ENCODE measurements at regions not wholly inside any gene's neighbourhood (a gene's known extent, or its start where the extent isn't known, plus 50 kb on each side); places are given as distances from the start of the nearest gene placed in this dataset.

DNA sequence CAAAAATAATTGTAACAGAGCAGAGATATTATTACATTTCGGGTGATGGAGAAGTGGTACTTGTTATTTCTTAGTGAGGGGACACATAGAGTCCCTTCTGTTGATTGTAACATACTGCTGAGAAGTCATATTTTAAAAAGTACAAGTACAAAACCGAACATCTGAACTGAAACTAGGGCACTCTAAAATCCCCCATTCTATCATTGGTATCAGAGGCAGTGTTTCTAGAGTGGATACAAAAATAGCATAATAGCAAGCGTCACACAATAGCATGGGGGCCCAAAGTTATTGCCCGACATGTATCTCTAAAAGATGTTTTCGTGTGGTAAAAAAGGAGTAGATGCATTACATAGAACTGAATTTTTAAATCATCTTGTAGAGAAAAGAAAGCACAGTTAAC is 502.1 kb upstream of the SLC10A2 start:
- no peaks in the 10 kb centered on the region for H3K4me1 ChIP-seq
- no peaks in the 10 kb centered on the region for H3K36me3 ChIP-seq
- intact Hi-C loops (cut with DNase I), result no loop called here
- H3K9me3 ChIP-seq, result no peaks in the 10 kb centered on the region
- WGBS, 2 donors, result 81 to 87% methylated on average over 5 of the region's 5 CpGs
- no peak overlapping the region for H3K4me3 ChIP-seq (replicated peaks in 1 of 3)
- H3K27me3 ChIP-seq, result no peaks in the 10 kb centered on the region
- H3K27ac ChIP-seq, result no peak overlapping the region
- DNase-seq, result no peak
- TF ChIP-seq, protein P1, sequence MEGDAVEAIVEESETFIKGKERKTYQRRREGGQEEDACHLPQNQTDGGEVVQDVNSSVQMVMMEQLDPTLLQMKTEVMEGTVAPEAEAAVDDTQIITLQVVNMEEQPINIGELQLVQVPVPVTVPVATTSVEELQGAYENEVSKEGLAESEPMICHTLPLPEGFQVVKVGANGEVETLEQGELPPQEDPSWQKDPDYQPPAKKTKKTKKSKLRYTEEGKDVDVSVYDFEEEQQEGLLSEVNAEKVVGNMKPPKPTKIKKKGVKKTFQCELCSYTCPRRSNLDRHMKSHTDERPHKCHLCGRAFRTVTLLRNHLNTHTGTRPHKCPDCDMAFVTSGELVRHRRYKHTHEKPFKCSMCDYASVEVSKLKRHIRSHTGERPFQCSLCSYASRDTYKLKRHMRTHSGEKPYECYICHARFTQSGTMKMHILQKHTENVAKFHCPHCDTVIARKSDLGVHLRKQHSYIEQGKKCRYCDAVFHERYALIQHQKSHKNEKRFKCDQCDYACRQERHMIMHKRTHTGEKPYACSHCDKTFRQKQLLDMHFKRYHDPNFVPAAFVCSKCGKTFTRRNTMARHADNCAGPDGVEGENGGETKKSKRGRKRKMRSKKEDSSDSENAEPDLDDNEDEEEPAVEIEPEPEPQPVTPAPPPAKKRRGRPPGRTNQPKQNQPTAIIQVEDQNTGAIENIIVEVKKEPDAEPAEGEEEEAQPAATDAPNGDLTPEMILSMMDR (IDR thresholded peaks at IDR 0.05), result no peak
- no peak for TF ChIP-seq POLR2A (IDR thresholded peaks at IDR 0.05)

DNA sequence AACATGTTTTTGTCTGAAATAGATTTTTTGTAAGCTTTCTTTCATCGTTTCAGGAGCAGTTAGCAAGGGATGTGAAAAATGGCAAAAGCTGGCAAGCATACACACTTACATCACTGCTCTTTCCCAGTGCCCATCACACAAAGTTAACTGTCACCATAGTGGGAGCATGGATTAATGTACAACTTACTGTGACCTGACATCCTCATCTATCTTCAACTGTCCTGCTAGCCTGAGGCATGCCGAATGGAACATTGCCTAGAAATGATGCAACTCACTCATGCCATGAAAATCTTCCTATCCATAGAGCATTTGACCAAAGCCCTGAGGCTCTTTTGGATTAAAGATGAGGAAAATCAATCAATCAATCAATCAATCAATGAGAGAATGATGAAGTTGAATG is 491.7 kb upstream of the SLC10A2 start:
- no peak for DNase-seq
- TF ChIP-seq POLR2A (IDR thresholded peaks at IDR 0.05), result no peak
- TF ChIP-seq, protein P1 (IDR thresholded peaks at IDR 0.05), result no peak
- no peak overlapping the region for H3K27ac ChIP-seq
- WGBS, 2 donors, result 77% methylated on average over 2 of the region's 2 CpGs
- no peak overlapping the region for H3K4me3 ChIP-seq (replicated peaks in 1 of 3)
- no peaks in the 10 kb centered on the region for H3K4me1 ChIP-seq
- H3K9me3 ChIP-seq, result no peaks in the 10 kb centered on the region
- intact Hi-C loops (cut with DNase I), result no loop called here
- H3K27me3 ChIP-seq, result no peaks in the 10 kb centered on the region
- H3K36me3 ChIP-seq, result no peaks in the 10 kb centered on the region

DNA sequence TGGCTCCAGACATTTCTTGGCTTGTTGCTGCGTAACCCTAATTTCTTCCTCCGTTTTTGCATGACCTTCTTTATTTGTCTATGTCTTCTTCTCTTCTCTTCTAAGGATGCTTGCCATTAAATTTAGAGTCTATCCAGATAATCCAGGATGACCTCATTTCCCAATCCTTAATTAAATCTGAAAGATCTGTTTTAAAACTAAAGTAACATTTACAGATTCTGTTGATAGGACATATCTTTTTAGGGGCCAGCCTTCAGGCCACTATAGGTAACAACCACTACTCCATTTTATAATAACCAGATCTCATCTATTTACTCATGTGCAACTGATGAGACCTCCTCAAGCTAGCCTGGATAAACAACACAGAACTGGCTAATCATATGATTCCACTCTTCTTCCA is 490.5 kb upstream of the SLC10A2 start:
- WGBS, 2 donors, result 86 to 88% methylated on average over 2 of the region's 2 CpGs
- Histone ChIP-seq H3K27ac (no peak overlapping the region), H3K9me3 (no peaks in the 10 kb centered on the region), H3K27me3 (no peaks in the 10 kb centered on the region), H3K36me3 (no peaks in the 10 kb centered on the region), H3K4me1 (no peaks in the 10 kb centered on the region), H3K4me3 (replicated peaks in 1 of 3) (no peak overlapping the region)
- no peak for TF ChIP-seq POLR2A (IDR thresholded peaks at IDR 0.05)
- TF ChIP-seq, protein P1 (IDR thresholded peaks at IDR 0.05), result no peak
- no peak for DNase-seq
- intact Hi-C loops (cut with DNase I), result no loop called here

DNA sequence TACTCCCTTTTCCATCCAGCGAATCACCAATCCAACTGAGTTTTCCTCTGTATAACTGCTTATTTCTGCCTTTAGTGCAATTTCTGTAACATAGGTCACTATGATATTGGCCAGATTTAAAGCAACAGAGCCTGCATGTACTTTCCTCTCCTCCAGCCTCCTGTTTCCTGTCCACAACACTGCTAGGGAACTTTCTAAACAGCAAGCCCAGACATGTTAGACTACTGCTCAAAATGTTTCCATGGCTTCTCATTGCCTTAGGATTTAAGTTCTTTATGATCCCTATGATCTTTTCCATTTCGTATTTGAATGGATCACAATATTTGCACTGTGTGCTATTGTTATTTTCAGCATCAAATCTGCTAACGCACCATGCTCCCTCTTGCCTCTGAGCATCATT is 481.7 kb upstream of the SLC10A2 start:
- Histone ChIP-seq H3K4me1 (no peaks in the 10 kb centered on the region), H3K36me3 (no peaks in the 10 kb centered on the region), H3K27me3 (no peaks in the 10 kb centered on the region), H3K4me3 (replicated peaks in 1 of 3) (no peak overlapping the region), H3K27ac (no peak overlapping the region), H3K9me3 (no peaks in the 10 kb centered on the region)
- no peak for DNase-seq
- WGBS, 2 donors, result 63 to 64% methylated on average over 3 of the region's 3 CpGs
- TF ChIP-seq, protein P1 (IDR thresholded peaks at IDR 0.05), result no peak
- TF ChIP-seq POLR2A (IDR thresholded peaks at IDR 0.05), result no peak
- intact Hi-C loops (cut with DNase I), result no loop called here

DNA sequence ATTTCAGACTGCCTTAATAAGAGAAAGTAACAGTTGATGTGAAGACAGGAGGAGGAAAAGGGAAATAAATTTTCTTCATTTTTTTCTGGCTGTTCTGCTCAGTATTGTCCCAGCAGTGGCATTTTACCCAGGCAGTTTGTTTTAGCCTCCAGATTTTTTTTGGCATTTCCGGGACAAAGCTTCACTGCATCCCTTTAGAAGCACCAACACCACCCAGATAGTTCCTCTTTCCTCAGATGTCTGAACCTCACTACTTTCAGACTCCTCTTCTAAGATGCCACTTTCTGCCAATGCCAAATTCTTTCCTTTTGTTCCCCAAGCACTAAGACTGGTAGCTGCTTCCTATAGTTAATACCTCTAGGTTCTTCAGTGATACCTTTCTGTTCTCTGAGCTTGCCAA is 480.1 kb upstream of the SLC10A2 start:
- TF ChIP-seq, protein P1 (IDR thresholded peaks at IDR 0.05), result no peak
- no peak for TF ChIP-seq POLR2A (IDR thresholded peaks at IDR 0.05)
- WGBS, 2 donors, result 76 to 86% methylated on average over 1 of the region's 1 CpG
- no peak for DNase-seq
- intact Hi-C loops (cut with DNase I), result no loop called here
- no peaks in the 10 kb centered on the region for H3K36me3 ChIP-seq
- no peaks in the 10 kb centered on the region for H3K9me3 ChIP-seq
- H3K27me3 ChIP-seq, result no peaks in the 10 kb centered on the region
- H3K27ac ChIP-seq, result no peak overlapping the region
- no peak overlapping the region for H3K4me3 ChIP-seq (replicated peaks in 1 of 3)
- H3K4me1 ChIP-seq, result no peaks in the 10 kb centered on the region

Measured in thyroid gland (tissue), 4 donors.